Calu3 (cell line): ENCODE measurements at regions not wholly inside any gene's neighbourhood (a gene's known extent, or its start where the extent isn't known, plus 50 kb on each side); places are given as distances from the start of the nearest gene placed in this dataset.

Source experiments
- BruUV-seq: library from RNA; stranded (reverse); fragments of 400-500 nt; replicated peaks from 2 replicates; lab custom pipeline; 2021; lab: Mats Ljungman, UMichigan
- CTCF ChIA-PET: fragments of 300-600 bp; sonication (Branson Sonifier 250); formaldehyde crosslinking; loops from one replicate; lab custom pipeline; 2022; ENCODE audit warnings: antibody characterized with exemption; lab: Charles Lee
- DNase-seq: peaks from one replicate; pipeline ENCODE4 v3.0.0; 2022
- H3K27ac Mint-ChIP-seq: one replicate; pipeline ENCODE4 v1.8.0; 2022; ENCODE audit warnings: mixed read lengths; ENCODE audit not compliant: unreplicated experiment
- H3K27me3 Mint-ChIP-seq: one replicate; pipeline ENCODE4 v1.8.0; 2022; ENCODE audit warnings: mixed read lengths; ENCODE audit not compliant: unreplicated experiment
- H3K36me3 Mint-ChIP-seq: one replicate; pipeline ENCODE4 v1.8.0; 2022; ENCODE audit warnings: mild to moderate bottlenecking, moderate library complexity, mixed read lengths; ENCODE audit not compliant: insufficient read depth, unreplicated experiment
- H3K4me1 Mint-ChIP-seq: one replicate; pipeline ENCODE4 v1.8.0; 2022; ENCODE audit warnings: mild to moderate bottlenecking, low read depth, mixed read lengths; ENCODE audit not compliant: unreplicated experiment
- H3K4me3 Mint-ChIP-seq: one replicate; pipeline ENCODE4 v1.8.0; 2022; ENCODE audit warnings: mild to moderate bottlenecking, low read depth, moderate library complexity, mixed read lengths; ENCODE audit not compliant: unreplicated experiment
- H3K9me3 Mint-ChIP-seq: one replicate; pipeline ENCODE4 v1.8.0; 2022; ENCODE audit warnings: low read depth, mixed read lengths; ENCODE audit not compliant: unreplicated experiment
- intact Hi-C: fragments of 100-400 bp; cut with micrococcal nuclease; formaldehyde crosslinking; loops from one replicate; pipeline ENCODE4 v1.10.0; 2022; ENCODE audit not compliant: unreplicated experiment
- TF ChIP-seq, protein P1 (sequence below): fragments of 200-600 bp; IDR thresholded peaks from one replicate; pipeline ENCODE4 v1.8.0; 2022; ENCODE audit warnings: antibody characterized with exemption; ENCODE audit not compliant: unreplicated experiment

- TF ChIP-seq, protein P1, sequence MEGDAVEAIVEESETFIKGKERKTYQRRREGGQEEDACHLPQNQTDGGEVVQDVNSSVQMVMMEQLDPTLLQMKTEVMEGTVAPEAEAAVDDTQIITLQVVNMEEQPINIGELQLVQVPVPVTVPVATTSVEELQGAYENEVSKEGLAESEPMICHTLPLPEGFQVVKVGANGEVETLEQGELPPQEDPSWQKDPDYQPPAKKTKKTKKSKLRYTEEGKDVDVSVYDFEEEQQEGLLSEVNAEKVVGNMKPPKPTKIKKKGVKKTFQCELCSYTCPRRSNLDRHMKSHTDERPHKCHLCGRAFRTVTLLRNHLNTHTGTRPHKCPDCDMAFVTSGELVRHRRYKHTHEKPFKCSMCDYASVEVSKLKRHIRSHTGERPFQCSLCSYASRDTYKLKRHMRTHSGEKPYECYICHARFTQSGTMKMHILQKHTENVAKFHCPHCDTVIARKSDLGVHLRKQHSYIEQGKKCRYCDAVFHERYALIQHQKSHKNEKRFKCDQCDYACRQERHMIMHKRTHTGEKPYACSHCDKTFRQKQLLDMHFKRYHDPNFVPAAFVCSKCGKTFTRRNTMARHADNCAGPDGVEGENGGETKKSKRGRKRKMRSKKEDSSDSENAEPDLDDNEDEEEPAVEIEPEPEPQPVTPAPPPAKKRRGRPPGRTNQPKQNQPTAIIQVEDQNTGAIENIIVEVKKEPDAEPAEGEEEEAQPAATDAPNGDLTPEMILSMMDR, result peak; percentile 34
- Mint-ChIP-seq H3K4me3 (no peak overlapping the region), H3K9me3 (no peaks in the 10 kb centered on the region), H3K36me3 (no peaks in the 10 kb centered on the region), H3K4me1 (no peaks in the 10 kb centered on the region), H3K27me3 (no peaks in the 10 kb centered on the region), H3K27ac (no peak overlapping the region)
- CTCF ChIA-PET, result interaction anchor here (0.6 to 2.4 kb wide), 7 partner anchors 14 to 303 kb away, joined by 3 to 13 read pairs (median 7); no protein-coding TSS in a partner anchor
- intact Hi-C loops, result loop anchor here (2.0 to 5.0 kb wide), 3 partner anchors 67 to 289 kb away; partner anchors contain the start of gene CHIC2
- DNase-seq, result peak; percentile 62
- BruUV-seq, result no TSS peak
Observed at GRCh38 chr4:53929955-53930798, 134.2 kb downstream of the CHIC2 start.

DNA sequence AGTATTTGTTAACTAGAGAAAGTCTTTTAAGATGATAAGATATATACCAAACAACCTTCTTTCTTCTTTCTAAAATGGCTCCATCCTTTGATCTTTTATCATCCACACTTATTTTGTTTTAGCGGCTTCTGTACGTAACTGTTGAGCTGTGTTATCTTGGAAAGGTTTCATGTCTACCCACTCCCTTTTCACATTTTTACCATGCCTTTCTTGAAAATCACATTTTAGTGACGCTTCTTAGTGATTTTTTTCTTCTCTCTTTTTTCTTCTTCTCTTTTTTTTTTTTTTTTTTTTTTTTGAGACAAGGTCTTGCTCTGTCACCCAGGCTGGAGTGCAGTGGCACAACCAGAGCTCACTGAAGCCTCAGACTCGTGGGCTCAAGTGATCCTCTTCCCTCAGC is 135.1 kb downstream of the CHIC2 start:
- no peak for DNase-seq
- H3K27me3 Mint-ChIP-seq, result no peaks in the 10 kb centered on the region
- no peak overlapping the region for H3K4me3 Mint-ChIP-seq
- peaks cover 8% of the 10 kb centered on the region for H3K4me1 Mint-ChIP-seq
- H3K36me3 Mint-ChIP-seq, result no peaks in the 10 kb centered on the region
- intact Hi-C loops, result no loop called here
- TF ChIP-seq, protein P1, result no peak
- no peak overlapping the region for H3K27ac Mint-ChIP-seq
- H3K9me3 Mint-ChIP-seq, result no peaks in the 10 kb centered on the region
- CTCF ChIA-PET, result interaction anchor here (0.6 to 2.4 kb wide), 7 partner anchors 14 to 304 kb away, joined by 3 to 13 read pairs (median 7); no protein-coding TSS in a partner anchor
- no TSS peak for BruUV-seq

GRCh38 chr4:53928825-53929224 is 135.6 kb downstream of the CHIC2 start:
- no peak for DNase-seq

GRCh38 chr4:53925050-53925605 is 139.3 kb downstream of the CHIC2 start:
- Mint-ChIP-seq H3K27me3 (no peaks in the 10 kb centered on the region), H3K4me1 (peaks cover 15% of the 10 kb centered on the region), H3K4me3 (no peak overlapping the region), H3K9me3 (no peaks in the 10 kb centered on the region), H3K27ac (no peak overlapping the region), H3K36me3 (no peaks in the 10 kb centered on the region)
- CTCF ChIA-PET, result no interaction called here
- TF ChIP-seq, protein P1, result no peak
- intact Hi-C loops, result no loop called here
- DNase-seq, result no peak
- BruUV-seq, result no TSS peak

More at GRCh38 chr4:53928825-53929224, 135.6 kb downstream of the CHIC2 start:
- H3K9me3 Mint-ChIP-seq, result no peaks in the 10 kb centered on the region
- no peak overlapping the region for H3K27ac Mint-ChIP-seq
- intact Hi-C loops, result no loop called here
- H3K36me3 Mint-ChIP-seq, result no peaks in the 10 kb centered on the region
- no TSS peak for BruUV-seq
- TF ChIP-seq, protein P1, result no peak
- peaks cover 13% of the 10 kb centered on the region for H3K4me1 Mint-ChIP-seq
- no peak overlapping the region for H3K4me3 Mint-ChIP-seq
- no peaks in the 10 kb centered on the region for H3K27me3 Mint-ChIP-seq
- CTCF ChIA-PET, result interaction anchor here (1.9 kb wide), 1 partner anchor 286 kb away, joined by 6 read pairs; no protein-coding TSS in a partner anchor
